GM23248 (cell line): ENCODE measurements at regions not wholly inside any gene's neighbourhood (a gene's known extent, or its start where the extent isn't known, plus 50 kb on each side); places are given as distances from the start of the nearest gene placed in this dataset.
"Not testable (repeated sequence)": the region's sequence is repeated elsewhere in the genome, so short reads cannot be mapped to it uniquely, and the experiment has no call there.

Experiments
- DNase-seq: peaks from one replicate; pipeline ENCODE4 v3.0.0-alpha.2; 2015
- H2AFZ ChIP-seq: fragments of 200-600 bp; sonication (generic); 2 replicates; pipeline ENCODE4 v1.6.1; 2016; ENCODE audit warnings: antibody characterized with exemption
- H3F3A ChIP-seq: fragments of 200-600 bp; sonication (generic); 2 replicates; pipeline ENCODE4 v1.6.1; 2016; ENCODE audit warnings: mild to moderate bottlenecking, antibody characterized with exemption, mixed run types; ENCODE audit not compliant: insufficient read depth
- H3K27ac ChIP-seq: fragments of 200-600 bp; sonication (generic); 2 replicates; pipeline ENCODE4 v1.5.1; 2016; ENCODE audit warnings: mild to moderate bottlenecking
- H3K27me3 ChIP-seq: fragments of 200-600 bp; sonication (generic); replicated peaks from 2 replicates; pipeline ENCODE4 v1.6.1; 2016; ENCODE audit warnings: mild to moderate bottlenecking; ENCODE audit not compliant: insufficient read depth
- H3K36me3 ChIP-seq: fragments of 200-600 bp; sonication (generic); 2 replicates; pipeline ENCODE4 v1.6.1; 2016; ENCODE audit warnings: low read depth, mild to moderate bottlenecking
- H3K4me1 ChIP-seq: fragments of 200-600 bp; sonication (generic); 2 replicates; pipeline ENCODE4 v1.6.1; 2016; ENCODE audit warnings: mild to moderate bottlenecking; ENCODE audit not compliant: insufficient read depth
- H3K4me2 ChIP-seq: fragments of 200-600 bp; sonication (generic); one replicate; pipeline ENCODE4 v1.6.1; 2016; ENCODE audit warnings: mild to moderate bottlenecking; ENCODE audit not compliant: unreplicated experiment
- H3K4me3 ChIP-seq: fragments of 200-600 bp; sonication (generic); 2 replicates; pipeline ENCODE4 v1.5.1; 2016; ENCODE audit warnings: mild to moderate bottlenecking
- H3K79me2 ChIP-seq: fragments of 200-600 bp; sonication (generic); 2 replicates; pipeline ENCODE4 v1.6.1; 2016; ENCODE audit warnings: mild to moderate bottlenecking; ENCODE audit not compliant: insufficient read depth
- H3K9ac ChIP-seq: fragments of 200-600 bp; sonication (generic); 2 replicates; pipeline ENCODE4 v1.6.1; 2016; ENCODE audit warnings: mild to moderate bottlenecking
- H3K9me2 ChIP-seq: fragments of 200-600 bp; sonication (generic); 2 replicates; pipeline ENCODE4 v1.6.1; 2016; ENCODE audit warnings: mixed run types, mild to moderate bottlenecking, moderate library complexity; ENCODE audit not compliant: insufficient read depth
- H3K9me3 ChIP-seq: fragments of 200-600 bp; sonication (generic); one replicate; pipeline ENCODE4 v1.6.1; 2017; ENCODE audit warnings: low read depth
- H4K20me1 ChIP-seq: fragments of 200-600 bp; sonication (generic); 2 replicates; pipeline ENCODE4 v1.6.0; 2016; ENCODE audit not compliant: insufficient read depth
- WGBS, 2 experiments: methylation state at CpG; one replicate each; pipeline ENCODE4 v1.1.6; 2015 to 2017; ENCODE audit warnings: low lambda C conversion rate in 2 of 2, low coverage in 1 of 2; ENCODE audit errors: missing lambda C conversion rate in 2 of 2; 5-methylcytosine and 5-hydroxymethylcytosine counted together
- in situ Hi-C: fragments of 300-500 bp; cut with MboI; formaldehyde crosslinking; loops from 2 replicates; pipeline ENCODE4 v1.15.0; 2020

DNA sequence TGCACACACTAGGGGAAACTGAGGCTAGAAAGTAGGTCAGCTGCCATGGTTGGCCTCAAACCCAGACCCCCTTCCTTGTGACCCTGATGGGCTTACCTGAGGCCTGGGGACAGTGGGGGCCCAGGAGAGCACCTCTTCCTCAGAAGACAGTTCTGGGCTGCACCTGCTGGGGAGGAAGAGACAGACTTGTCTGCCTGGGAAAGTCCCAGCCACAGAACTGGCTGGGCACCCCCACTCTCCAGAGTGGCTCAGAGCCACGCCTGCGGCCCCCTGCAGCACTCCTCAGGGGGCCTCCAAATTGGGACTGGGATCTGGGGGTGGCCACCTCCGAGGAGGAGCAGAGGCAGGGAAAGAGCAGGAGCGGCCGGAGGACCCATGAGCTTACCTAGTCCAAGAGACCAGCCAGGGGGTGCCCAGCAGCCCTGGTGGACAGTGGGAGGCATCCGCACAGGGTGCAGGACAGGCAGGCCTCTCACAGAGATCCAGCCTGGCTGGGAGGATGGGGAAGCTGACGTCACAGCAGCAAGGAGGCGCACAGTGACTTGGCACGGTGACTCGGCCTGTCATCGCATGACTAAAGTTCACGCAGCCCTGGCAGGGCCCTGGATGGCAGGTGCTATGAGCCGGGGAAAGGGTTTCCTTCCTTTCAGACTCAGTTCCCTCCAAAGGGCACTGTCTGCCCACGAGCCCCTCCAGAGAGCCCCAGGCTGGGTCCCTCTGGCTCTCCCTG is 907.7 kb downstream of the TUBA3C start:
- H3K27ac ChIP-seq, in situ Hi-C loops, H4K20me1 ChIP-seq, H3K9ac ChIP-seq, H3K79me2 ChIP-seq, H3K27me3 ChIP-seq, H2AFZ ChIP-seq, H3K9me3 ChIP-seq, H3K4me2 ChIP-seq, H3F3A ChIP-seq, H3K4me1 ChIP-seq, H3K36me3 ChIP-seq, DNase-seq, H3K9me2 ChIP-seq, H3K4me3 ChIP-seq: not testable (repeated sequence)
- WGBS, 2 experiments, result 36 to 56% methylated on average over 6 to 13 of the region's 14 CpGs

DNA sequence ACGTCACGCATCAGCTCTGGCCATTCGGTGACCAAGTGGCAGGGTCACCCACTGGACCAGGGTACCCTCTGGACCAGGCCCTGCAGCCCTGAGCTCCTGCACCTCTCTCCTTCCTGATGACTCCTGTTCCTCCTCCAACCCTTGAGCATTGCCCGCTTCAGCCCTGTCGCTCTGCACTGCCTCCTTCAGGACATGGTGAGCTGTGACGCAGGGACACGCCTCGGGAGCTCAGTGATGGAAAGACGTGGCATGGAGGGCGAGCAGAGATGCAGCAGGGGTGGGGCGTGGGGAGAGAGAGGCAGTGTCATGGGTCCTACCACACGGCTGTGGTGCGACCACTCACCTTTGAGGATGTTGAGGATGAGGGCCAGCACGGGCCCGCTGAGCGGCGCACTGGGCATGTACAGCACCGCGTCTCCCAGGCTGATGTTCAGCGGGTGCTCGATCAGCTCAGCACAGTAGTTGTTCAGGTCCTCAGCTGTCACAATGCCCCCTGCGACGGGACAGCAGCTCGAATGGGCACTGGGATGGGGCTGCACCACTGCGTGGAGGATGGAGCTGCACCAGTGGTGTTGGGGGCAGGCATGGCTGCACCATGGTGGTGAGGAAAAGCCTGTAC is 922.7 kb downstream of the TUBA3C start:
- DNase-seq, H3F3A ChIP-seq, H3K4me3 ChIP-seq, H3K9me3 ChIP-seq, H3K4me1 ChIP-seq, H3K27me3 ChIP-seq, H4K20me1 ChIP-seq, in situ Hi-C loops, H2AFZ ChIP-seq, H3K79me2 ChIP-seq, H3K36me3 ChIP-seq, H3K27ac ChIP-seq, H3K9ac ChIP-seq, H3K4me2 ChIP-seq, H3K9me2 ChIP-seq: not testable (repeated sequence)
- WGBS, 2 experiments, result 74 to 85% methylated on average over 18 to 25 of the region's 25 CpGs

DNA sequence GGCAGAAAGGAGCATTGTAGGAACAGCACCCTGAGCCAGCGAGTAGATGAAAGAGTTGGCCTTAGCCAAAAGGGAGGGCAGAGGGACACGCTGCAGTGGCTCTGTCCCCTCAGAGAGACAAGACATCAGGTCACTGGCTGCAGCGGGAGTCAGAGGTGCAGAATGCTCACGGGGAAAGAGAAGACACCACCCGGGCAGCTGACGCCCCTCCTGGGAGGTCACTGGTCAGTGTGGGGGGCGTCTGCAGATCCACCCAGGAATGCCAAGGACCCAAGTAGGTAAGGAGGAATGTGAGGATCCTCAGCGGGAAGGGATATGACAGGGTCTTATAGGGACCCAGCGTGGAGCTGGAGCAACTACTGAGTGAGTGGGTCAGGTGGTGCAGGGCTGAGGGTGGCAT is 923.9 kb downstream of the TUBA3C start:
- H3K27ac ChIP-seq, DNase-seq, H3K9me3 ChIP-seq, H3K4me3 ChIP-seq, H3K36me3 ChIP-seq, in situ Hi-C loops, H3K27me3 ChIP-seq, H4K20me1 ChIP-seq, H3F3A ChIP-seq, H3K9me2 ChIP-seq, H3K79me2 ChIP-seq, H3K4me1 ChIP-seq, H3K9ac ChIP-seq, H3K4me2 ChIP-seq, H2AFZ ChIP-seq: not testable (repeated sequence)
- WGBS, 2 experiments, result 40 to 44% methylated on average over 9 of the region's 9 CpGs

DNA sequence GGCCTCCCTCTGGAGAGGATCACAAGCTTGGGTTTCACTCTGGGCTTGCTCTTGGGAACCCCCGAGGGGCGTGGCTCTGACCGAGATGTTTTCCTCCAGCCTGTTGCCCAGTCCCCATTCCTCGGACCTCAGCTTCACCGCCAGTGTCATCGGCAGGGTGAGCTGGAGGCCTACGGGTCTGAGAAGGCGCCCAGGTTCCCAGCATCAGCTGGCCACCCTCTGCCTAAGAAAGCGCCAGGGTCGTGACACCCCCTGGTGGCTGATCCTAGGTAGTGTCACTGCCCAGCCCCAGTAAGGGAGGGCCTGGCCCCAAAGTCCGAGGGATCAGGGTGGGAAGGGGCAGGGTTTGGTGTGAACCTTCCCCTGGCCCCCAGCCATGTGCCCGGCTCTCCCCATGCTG is 928.8 kb downstream of the TUBA3C start:
- not testable (repeated sequence) for H3K9me2 ChIP-seq

DNA sequence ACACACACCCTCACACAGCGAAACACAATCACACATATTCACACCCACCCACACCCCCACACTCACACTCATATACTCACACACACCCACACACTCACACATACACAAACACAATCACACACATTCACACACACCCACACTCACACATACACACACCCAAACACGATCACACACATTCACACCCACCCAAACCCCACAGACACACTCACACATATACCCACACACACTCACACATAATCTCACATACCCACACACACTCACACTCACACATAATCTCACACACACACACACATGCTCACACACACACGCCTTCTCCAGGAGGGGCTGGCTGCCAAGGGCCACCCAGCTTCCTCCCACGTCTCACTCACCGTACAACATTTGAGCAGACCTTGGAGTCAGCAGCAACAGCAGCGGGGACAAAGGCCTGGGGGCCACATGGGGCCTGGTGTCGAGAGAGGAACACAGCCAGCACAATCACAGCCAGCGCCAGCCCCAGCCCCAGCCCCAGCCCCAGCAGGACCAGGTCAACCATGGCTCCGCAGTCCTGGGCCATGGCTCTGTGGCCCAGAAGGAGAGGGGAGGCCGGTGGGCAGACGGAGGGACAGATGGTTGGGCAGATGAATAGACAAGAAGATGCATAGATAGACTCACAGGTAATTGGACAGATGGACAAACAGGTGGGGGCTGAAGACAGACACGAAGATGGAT is 932.9 kb downstream of the TUBA3C start:
- H3F3A ChIP-seq, DNase-seq, H3K4me1 ChIP-seq, H2AFZ ChIP-seq, H4K20me1 ChIP-seq, H3K27ac ChIP-seq, H3K4me2 ChIP-seq, H3K4me3 ChIP-seq, in situ Hi-C loops, H3K9ac ChIP-seq, H3K9me2 ChIP-seq, H3K27me3 ChIP-seq, H3K36me3 ChIP-seq, H3K79me2 ChIP-seq, H3K9me3 ChIP-seq: not testable (repeated sequence)
- WGBS, 2 experiments, result 49 to 50% methylated on average over 10 to 12 of the region's 12 CpGs

More for the DNA sequence above, 928.8 kb downstream of the TUBA3C start:
- WGBS, 2 experiments, result 50 to 60% methylated on average over 8 to 10 of the region's 12 CpGs
- H3K4me1 ChIP-seq, H3K79me2 ChIP-seq, H3K4me2 ChIP-seq, H3K9me3 ChIP-seq, H3K27me3 ChIP-seq, H3K4me3 ChIP-seq, in situ Hi-C loops, H3K27ac ChIP-seq, H2AFZ ChIP-seq, H4K20me1 ChIP-seq, H3K9ac ChIP-seq, H3F3A ChIP-seq, H3K36me3 ChIP-seq: not testable (repeated sequence)
- DNase-seq, result peak; percentile 1

DNA sequence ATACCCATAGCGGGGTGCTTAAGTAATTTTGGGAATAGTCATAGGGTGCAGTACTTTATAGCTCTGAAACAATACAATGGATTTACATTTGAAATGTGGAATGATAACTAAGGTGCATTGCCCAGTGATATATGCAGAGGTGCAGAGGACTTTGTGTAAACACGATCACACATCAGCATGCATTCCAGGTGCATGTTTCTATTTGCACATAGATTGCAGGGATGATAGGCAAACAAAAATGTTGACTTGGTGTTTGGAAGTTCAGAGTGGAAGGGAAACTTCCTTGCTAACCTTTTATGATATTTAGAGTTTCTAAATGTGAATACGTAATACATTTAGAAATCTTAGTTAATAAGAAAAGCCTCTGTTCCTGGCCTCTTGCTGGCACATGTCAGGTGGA is 941.5 kb downstream of the TUBA3C start:
- H3K9me2 ChIP-seq, H3K9me3 ChIP-seq: not testable (repeated sequence)
- 9 to 26% methylated on average over 3 of the region's 3 CpGs for WGBS, 2 experiments

DNA sequence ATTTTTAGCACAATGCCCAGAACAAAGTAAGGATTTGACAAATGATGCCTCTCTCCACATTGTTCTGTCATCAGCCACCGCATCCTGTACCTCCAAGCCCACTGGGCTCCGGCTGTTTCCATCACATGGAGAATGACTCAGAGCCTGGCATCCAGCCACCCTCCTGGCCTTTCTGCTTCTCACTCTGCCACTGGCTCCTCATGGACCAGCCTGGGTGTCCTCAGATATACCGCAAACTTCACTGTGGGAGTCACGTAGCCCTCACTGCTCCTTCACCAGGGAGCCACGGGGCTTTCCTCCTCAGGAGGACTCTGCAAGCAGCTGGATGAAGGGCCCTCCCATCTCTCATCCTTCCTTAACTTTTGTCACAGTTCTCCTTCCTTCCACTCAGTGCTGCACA is 943.0 kb downstream of the TUBA3C start:
- H2AFZ ChIP-seq, H3K4me1 ChIP-seq, in situ Hi-C loops, H3K79me2 ChIP-seq, H4K20me1 ChIP-seq, H3K9me3 ChIP-seq, H3K27me3 ChIP-seq, H3K9ac ChIP-seq, H3F3A ChIP-seq, H3K4me3 ChIP-seq, DNase-seq, H3K36me3 ChIP-seq, H3K9me2 ChIP-seq, H3K4me2 ChIP-seq, H3K27ac ChIP-seq: not testable (repeated sequence)
- WGBS, 2 experiments, result 41 to 42% methylated on average over 5 of the region's 5 CpGs

More for the DNA sequence above, 941.5 kb downstream of the TUBA3C start:
- H2AFZ ChIP-seq, H3K4me1 ChIP-seq, DNase-seq, H3K4me2 ChIP-seq, H3K27me3 ChIP-seq, H3F3A ChIP-seq, H4K20me1 ChIP-seq, H3K79me2 ChIP-seq, H3K36me3 ChIP-seq, H3K27ac ChIP-seq, in situ Hi-C loops, H3K9ac ChIP-seq, H3K4me3 ChIP-seq: not testable (repeated sequence)
